GM19023 (cell line): ENCODE measurements at regions not wholly inside any gene's neighbourhood (a gene's known extent, or its start where the extent isn't known, plus 50 kb on each side); places are given as distances from the start of the nearest gene placed in this dataset.

Experiments
- ATAC-seq: cut with Tn5 transposase; IDR thresholded peaks from one replicate; pipeline ENCODE4 v1.9.1; 2021; ENCODE audit warnings: mild to moderate bottlenecking, moderate library complexity; ENCODE audit not compliant: unreplicated experiment

DNA sequence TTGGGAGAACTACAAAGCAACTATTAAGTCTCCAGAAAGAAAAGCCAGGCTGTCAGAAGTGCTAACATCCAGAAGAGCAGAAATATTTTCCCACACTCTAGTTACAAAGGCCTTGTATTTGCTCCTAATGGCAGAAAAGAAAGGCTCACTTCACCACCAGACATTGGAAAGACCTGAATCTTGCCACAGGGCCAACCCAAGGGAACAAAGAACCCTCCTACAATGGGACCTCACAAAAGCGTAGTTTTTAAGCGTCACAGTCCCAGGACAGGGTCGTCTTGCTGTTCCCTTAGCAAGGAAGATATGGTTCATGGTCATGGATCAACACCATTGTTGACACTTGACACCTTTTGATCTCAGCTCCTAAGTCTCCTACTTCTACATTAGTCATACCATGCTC lies 119.1 kb downstream of the RPS29 start:
- no peak for ATAC-seq

DNA sequence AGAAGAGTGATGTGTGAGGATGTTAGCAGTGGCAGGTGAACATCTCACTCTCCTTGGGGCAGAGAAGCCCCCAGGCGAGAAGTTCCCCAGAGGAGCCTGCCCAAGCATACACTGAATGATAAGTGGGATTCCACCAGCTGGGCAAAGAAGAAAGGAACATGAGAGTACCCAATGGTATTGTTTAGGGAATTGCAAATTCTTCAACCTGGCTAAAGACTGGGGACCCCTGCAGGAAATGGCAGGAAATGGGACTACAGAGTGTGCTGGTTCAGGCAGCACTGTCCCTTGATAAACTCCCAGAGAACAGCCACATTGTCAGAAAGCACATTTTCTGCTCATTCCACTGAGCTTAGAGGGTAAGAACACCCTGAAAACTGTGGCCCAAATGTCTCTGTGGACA lies 121.3 kb downstream of the RPS29 start:
- ATAC-seq = no peak

GRCh38 chr14:49463146-49463545 lies 123.0 kb downstream of the RPS29 start:
- ATAC-seq = no peak

- ATAC-seq = peak; percentile 95
These were observed 124.4 kb downstream of the RPS29 start for GRCh38 chr14:49461529-49462401.

GRCh38 chr14:49460662-49461061 lies 125.5 kb downstream of the RPS29 start:
- ATAC-seq = no peak

- ATAC-seq = no peak
These were observed 129.6 kb downstream of the RPS29 start for GRCh38 chr14:49456589-49456988.

GRCh38 chr14:49451938-49452337 lies 134.2 kb downstream of the RPS29 start:
- no peak for ATAC-seq

- ATAC-seq = no peak
These were observed 136.4 kb downstream of the RPS29 start for GRCh38 chr14:49449749-49450148.

DNA sequence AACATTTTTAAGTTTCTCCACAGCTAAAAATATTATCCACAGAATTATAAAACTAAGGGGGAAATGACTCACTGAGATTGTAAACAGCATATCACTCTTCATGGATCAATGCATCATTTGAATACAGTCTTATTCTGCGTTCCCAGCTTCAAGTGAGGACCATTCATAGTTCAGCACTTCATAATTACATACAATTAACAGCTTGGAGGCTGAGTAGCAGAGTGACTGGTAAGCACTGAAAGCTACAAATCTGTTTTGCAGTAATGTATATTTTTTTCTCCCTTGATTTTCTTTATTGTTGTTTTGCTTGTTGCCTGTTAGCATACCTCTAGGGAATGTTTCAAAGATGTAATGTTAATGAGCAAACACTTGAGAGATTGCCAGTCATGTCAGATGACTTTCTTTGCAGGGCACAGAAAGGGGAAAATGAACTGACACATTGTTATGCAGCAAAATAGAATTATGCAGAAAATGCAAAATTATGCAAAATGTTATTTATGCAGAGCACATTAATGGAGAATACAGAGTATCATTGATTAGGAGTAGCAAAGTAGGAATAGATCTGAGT lies 138.6 kb downstream of the RPS29 start:
- ATAC-seq = no peak

- no peak for ATAC-seq
These were observed 139.4 kb downstream of the RPS29 start for GRCh38 chr14:49446801-49447200.

GRCh38 chr14:49438256-49438770 lies 147.9 kb downstream of the RPS29 start:
- no peak for ATAC-seq

GRCh38 chr14:49428076-49428475 lies 158.1 kb downstream of the RPS29 start:
- ATAC-seq = no peak

GRCh38 chr14:49427117-49427516 lies 159.1 kb downstream of the RPS29 start:
- no peak for ATAC-seq

GRCh38 chr14:49425921-49426320 lies 160.3 kb downstream of the RPS29 start:
- no peak for ATAC-seq

DNA sequence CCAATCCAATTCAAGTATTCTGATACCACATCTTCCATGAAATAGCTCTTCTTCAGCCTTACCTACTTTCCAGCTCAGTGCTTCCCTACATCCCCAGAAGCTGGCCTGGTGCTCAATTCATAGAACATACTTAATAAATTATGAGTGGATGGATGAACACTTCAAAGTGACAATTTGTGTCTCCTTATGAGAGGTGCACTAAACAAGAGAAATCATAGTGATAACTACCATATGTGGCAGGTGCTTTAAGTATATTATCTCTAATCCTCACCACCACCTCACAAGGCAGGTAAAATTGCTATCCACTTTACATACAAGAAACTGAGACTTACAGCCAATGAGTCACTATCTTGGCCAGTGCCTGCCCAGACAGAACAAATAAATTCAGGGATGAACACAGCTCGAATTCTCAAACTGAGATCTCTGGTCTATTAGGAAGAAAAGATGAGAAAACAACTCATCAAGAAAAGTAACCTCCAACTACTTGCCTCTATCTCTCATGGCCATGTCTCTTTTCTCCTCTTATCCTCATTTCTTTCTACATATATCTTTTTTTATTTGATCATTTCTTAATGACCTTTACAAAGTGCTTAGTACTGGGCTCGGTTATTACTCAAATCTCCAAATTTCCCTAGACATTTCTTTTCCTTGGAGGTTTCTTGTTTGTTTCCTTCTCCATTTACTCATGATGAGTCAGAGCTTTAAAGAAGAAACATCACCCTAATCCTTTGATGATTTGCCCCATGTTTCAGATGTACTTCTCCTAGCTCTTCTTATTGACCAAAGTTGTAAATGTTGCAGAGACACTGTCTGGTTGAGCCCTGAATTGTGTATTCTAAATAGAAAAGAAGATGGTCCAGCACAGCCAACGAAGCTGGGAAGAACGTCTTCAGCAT lies 161.5 kb downstream of the RPS29 start:
- ATAC-seq = no peak

GRCh38 chr14:49420201-49420600 lies 166.0 kb downstream of the RPS29 start:
- ATAC-seq = peak; percentile 64

DNA sequence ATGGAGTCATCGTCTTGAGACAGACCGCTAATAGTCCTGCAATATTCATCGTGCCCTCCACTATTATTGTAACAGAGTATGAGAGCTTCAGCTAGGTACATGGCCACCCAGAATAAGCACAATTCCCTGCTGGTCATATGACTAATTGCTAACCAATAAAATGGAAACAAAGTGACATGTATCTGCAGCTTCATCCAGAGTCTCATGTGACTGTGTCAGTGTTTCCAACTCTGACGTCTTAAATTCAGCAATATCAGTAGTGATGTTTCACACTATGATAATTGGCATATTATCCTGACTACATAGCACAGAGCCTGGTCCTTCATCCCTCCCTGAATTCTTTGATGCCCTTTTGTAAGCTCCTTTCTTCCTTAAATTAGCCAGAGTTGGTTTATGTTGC lies 167.4 kb downstream of the RPS29 start:
- no peak for ATAC-seq

GRCh38 chr14:49417790-49418189 lies 168.4 kb downstream of the RPS29 start:
- ATAC-seq = no peak

DNA sequence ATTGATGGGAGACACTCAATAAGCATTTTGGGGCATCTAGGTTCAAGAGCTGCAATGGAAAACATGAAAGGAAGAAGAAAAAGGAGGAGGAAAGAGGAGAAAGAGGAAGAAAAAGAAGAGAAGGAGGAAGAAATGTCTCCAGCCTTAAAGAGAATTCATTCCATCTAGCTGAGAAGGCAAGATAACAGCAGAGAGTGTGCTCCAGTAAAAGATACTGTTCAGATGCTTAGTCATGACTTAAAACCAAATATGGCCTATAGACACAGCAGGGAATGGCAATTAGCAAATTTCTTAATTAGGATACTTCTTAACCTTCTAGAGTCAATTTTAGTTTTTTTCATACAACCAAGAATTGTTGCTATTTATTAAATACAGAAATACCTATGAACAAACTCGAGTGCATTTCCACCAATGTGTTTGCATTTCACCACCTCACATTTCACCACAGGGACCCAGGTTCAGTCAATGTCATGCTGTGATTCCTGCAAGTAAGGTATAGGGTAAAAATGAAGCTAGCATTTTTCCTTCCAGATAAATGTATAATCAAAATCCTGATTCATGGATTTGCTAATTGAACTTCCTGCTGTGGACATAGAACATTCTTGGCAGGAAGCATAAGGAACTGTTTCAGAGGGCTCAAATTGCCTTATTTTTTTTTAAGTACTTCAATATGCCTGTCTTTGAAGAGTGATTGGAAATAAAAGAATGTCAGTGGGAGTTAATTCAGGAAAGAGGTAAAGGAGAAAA lies 177.8 kb downstream of the RPS29 start:
- no peak for ATAC-seq

GRCh38 chr14:49405291-49405690 lies 180.9 kb downstream of the RPS29 start:
- ATAC-seq = no peak

DNA sequence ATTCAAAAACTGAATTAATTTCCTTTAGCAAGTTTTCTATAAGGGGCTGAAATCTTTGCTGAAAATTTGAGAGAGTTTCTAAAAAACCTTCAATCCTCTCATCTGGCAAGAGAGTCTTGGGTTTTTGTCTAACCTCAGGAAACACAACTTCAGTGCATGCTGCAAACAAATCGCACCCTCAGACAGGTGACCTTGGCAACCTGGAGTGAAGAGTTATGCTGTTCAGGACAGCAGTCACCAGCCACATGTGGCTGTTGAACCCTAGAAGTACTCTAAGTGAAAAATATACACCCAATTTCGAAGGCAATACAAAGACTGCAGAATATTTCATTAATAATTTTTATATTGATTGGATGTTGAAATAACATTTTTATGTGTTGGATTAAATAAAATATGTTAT lies 184.8 kb downstream of the RPS29 start:
- no peak for ATAC-seq
